GM21737 (cell line): ENCODE measurements at regions not wholly inside any gene's neighbourhood (a gene's known extent, or its start where the extent isn't known, plus 50 kb on each side); places are given as distances from the start of the nearest gene placed in this dataset.
A peak's percentile ranks its signal among the peaks of the same experiment; 100 is the strongest.
"Not testable (repeated sequence)": the region's sequence is repeated elsewhere in the genome, so short reads cannot be mapped to it uniquely, and the experiment has no call there.

Experiments
- ATAC-seq: cut with Tn5 transposase; IDR thresholded peaks from one replicate; pipeline ENCODE4 v1.9.1; 2021; ENCODE audit warnings: mild to moderate bottlenecking, moderate library complexity; ENCODE audit not compliant: unreplicated experiment

DNA sequence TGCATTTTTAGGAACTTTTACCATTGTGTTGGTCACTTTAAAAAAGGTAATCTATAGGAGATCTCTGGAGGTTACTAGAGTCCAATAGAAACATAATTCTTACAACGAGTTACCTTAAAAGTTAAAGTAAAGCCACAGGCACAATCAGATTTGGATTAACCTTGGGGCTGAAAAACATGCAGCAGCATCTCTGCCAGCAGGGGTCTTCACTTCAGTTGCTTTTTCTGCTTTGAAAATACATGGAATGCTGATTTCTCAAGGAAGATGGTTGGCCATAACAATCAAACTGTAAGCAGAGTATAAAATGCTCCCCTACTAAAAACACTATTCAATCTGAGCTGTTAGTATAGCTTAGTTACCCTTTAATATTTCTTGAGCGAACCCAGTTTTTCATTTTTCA, 1072.3 kb upstream of the PCDH10 start:
- no peak for ATAC-seq

DNA sequence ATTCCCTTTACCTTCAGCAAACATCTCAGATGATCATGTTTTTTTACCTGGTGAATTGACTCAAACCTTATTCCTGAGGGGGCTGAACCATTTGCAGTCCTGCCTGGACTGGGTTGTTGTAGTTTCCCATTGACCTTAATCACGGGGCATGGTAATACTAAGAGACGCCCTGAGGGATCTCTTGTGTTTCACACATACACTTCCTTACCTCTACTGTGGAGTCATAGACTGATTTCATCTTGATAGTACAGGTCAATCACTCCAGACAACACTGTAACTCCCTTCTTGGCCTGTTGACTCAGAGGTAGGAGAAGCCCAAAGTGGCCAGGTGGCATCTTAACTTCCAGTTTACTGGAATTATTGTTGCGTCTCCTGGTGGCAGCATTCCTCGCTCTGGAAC, 1064.0 kb upstream of the PCDH10 start:
- ATAC-seq: no peak

DNA sequence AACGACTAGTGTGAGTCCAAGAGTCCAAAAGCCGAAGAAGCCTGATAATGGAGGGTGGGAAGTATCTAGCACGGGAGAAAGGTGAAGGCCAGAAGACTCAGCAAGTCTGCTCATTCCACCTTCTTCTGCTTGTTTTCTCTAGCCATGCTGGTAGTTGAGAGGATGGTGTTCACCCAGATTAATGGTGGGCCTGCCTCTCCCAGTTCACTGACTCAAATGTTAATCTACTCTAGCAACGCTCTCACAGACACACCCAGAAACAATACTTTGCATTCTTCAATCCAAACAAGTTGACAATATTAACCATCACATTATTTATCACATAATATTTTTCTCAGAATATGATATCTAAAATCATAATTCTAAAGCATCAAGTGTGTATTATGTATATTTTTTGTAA, 1055.1 kb upstream of the PCDH10 start:
- no peak for ATAC-seq

DNA sequence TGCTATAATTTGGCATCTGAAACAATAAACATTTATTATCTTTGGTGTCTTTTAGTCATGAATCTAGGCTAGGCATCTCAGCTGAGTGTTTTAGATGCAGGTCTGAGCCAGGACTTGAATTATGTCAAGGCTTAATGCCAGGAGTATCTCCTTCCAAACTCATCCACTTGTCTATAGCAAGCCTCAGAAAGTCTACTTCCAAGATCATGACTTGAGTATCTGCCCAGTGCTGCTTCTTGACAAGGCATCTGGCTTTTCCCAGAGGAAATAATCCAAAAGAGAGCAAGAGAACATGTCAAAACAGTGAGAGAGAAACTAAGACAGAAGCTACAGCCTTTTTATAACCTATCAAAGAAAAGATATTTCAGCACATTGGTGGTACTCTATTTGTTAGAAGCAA, 1052.1 kb upstream of the PCDH10 start:
- no peak for ATAC-seq

DNA sequence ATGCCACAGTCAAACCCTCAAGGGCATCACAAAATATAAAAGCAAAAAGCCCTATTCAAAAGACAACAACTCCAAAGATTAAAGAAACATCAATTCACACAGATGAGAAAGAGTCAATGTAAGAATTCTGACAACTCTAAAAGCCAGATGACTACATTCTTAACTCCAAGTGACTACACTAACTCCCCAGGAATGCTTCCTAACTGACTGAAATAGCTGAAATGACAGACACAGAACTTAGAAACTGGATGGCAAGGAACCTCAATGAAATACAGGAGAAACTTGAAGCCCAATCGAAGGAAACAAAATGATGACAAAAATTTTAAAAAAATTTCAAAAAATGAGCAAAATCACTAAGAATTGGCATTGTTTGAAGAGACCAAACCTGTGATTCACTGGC, 1047.6 kb upstream of the PCDH10 start:
- no peak for ATAC-seq

- no peak for ATAC-seq
Observed at GRCh38 chr4:132108784-132109183, 1040.3 kb upstream of the PCDH10 start.

GRCh38 chr4:132114885-132115284, 1034.2 kb upstream of the PCDH10 start:
- no peak for ATAC-seq

DNA sequence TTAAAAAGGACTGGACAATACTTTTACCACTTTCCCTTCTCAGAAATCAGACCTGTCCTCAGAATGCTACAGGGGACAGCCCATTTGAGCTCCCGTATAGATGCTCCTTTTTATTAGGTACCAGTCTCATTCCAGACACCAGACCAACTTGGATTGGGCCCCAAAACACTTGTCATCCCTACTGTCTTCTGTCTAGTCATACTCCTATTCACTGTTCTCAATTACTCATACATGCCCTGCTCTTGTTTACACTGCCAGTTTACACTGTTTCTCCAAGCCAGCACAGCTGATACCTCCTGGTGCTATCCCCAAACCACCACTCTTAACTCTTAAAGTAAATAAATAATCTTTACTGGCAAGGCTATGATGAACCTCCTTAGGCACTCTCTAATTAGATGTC, 1026.4 kb upstream of the PCDH10 start:
- not testable (repeated sequence) for ATAC-seq

GRCh38 chr4:132123870-132124623, 1025.0 kb upstream of the PCDH10 start:
- ATAC-seq: peak; percentile 62

GRCh38 chr4:132124624-132124974, 1024.5 kb upstream of the PCDH10 start:
- ATAC-seq: no peak

- no peak for ATAC-seq
Observed at GRCh38 chr4:132125131-132125530, 1024.0 kb upstream of the PCDH10 start.

DNA sequence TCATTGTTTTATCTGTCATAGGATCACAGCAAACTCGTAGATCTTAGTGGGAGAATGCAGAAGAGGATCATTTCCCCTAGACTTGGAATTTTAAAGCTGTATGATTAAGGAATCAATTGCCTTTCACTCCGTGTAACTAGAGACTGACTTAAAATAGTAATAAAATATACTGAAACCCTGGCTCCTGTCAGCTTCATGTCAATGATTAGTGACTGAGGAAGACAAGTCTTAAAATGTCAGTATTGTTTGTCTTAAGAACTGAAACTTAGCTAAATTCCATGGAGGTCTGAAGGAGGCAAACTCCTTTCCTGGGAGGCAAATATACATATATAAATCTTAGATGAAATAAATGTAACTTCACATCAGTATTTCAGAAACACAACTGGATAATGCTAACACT, 1016.7 kb upstream of the PCDH10 start:
- no peak for ATAC-seq

- ATAC-seq: no peak
Observed at GRCh38 chr4:132169660-132170059, 979.4 kb upstream of the PCDH10 start.

DNA sequence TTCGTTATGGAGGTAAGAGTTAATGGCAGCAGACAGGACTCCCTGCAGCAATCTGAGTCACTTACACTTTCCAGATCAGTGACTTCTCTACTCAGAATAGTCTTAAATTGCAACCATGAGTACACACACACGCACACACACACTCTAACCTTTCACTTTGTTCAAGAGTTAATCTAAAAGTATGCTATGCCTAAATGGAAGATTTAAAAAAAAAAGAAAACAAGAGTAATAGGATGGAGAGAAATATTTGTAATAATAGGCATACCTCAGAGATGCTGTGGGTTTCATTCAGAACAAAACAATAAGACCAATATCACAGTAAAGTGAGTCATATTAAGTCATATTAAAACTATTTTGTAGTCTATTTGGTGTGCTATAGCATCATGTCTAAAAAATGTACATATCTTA, 969.1 kb upstream of the PCDH10 start:
- ATAC-seq: no peak

DNA sequence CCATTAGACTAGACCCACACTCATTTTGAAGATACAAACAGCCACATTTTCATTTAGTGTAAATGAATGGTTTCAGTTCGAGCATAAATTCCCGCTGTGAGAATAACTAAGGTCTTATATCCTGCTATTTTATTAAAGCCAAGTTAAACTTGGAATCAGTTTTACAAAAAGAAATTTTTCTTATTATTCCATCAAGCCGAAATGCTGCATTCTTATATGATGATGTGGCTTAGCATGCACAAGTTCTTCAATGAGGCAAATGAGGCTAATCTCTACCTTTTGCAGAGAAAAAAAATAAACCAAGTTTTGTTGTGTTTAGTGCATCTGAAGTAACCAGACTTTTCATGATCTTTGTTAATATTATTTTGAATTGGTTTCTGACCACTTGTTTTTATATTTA, 953.9 kb upstream of the PCDH10 start:
- no peak for ATAC-seq

- ATAC-seq: no peak
Observed at GRCh38 chr4:132203618-132204017, 945.5 kb upstream of the PCDH10 start.

DNA sequence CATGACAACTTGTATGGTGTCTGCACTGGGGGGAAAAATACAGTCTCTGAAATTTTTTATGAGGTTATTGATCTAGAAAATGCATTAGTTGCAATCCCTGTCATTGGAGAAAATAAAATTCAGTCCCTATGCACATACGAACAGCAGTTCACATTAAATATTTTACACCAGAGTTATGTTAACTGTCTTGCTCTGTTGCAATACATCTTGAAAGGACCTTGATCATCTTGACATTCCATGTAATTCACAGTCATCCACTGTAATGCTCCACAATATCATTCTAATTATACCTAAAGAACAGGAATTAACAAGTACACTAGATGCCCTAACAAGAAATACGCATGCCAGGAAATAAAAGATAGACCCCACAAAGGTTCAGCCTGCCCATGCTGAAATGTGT, 934.6 kb upstream of the PCDH10 start:
- no peak for ATAC-seq

DNA sequence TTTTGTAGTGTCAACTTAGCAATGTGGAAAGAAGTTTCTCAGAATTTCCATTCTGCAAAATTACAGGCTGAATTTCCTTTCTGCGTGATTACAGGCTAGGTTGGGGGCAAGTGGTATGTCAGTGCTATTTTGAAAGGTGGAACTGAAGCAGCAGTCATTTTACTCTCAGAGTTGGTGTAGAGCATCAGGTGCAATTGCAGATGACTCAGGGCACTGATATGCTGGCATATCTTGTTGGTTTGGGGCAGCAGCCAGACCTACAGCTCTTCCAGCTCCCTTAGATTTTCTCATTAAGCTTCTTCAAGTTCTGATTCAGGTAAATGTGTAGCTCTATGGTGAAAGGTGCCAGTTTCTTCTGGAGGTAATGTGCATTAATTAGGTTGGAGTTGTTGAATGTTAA, 930.7 kb upstream of the PCDH10 start:
- ATAC-seq: no peak

DNA sequence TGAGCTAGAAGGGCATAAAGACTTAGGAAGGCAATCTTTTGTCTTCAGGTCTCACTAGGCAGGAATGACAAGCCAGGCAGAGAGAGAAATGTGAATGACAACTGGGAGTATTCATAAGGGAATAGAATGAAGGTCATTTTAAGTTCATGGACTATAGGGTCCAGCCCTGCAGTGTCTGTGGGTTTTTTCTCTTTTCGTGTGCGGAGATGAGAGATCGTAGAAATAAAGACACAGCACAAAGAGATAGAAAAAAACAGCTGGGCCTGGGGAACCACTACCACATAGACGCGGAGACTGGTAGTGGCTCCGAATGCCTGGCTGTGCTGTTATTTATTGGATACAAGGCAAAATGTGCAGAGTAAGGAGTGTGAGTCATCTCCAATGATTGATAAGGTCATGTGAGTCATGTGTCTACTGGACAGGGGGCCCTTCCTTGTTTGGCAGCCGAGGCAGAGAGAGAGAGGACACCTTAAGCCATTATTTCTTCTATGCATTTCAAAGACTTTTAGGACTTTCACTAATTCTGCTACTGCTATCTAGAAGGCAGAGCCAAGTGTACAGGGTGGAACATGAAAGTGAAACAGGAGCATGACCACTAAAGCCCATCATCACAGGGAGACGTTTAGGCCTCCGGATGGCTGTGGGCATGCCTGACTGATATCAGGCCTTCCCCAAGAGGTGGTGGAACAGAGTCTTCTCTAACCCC, 921.8 kb upstream of the PCDH10 start:
- no peak for ATAC-seq

DNA sequence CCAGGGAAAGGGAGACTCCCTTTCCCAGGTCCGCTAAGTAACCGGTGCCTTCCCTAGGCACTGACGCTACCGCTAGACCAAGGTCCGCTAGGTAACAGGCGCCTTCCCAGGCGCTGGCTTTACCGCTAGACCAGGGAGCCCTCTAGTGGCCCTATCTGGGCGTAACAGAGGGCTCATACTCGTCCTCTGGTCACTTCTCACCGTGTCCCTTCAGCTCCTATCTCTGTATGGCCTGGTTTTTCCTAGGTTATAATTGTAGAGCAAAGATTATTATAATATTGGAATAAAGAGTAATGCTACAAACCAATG, 921.3 kb upstream of the PCDH10 start:
- not testable (repeated sequence) for ATAC-seq

DNA sequence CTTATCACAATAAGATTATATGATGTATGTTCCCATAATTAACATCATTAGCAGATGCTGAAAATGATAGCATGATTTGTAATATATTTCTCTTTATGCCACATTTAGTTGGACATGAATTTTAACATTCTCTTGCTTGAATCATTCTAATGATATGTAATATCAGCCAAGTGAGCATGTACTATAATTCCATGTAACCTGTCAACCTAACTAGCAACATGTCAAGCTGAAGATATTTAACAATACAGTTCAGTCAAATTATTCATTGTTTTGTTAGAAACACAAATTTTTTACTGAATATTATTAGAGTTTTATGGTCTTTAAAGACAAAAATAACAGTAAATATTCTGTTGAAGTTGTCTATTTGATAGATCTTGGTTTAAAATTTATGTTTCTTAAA, 920.4 kb upstream of the PCDH10 start:
- no peak for ATAC-seq

GRCh38 chr4:132230025-132230424, 919.1 kb upstream of the PCDH10 start:
- no peak for ATAC-seq

- no peak for ATAC-seq
Observed at GRCh38 chr4:132238697-132239096, 910.4 kb upstream of the PCDH10 start.
